CD4-positive, alpha-beta memory T cell (primary cell): ENCODE measurements at regions not wholly inside any gene's neighbourhood (a gene's known extent, or its start where the extent isn't known, plus 50 kb on each side); places are given as distances from the start of the nearest gene placed in this dataset.
"Not testable (repeated sequence)": the region's sequence is repeated elsewhere in the genome, so short reads cannot be mapped to it uniquely, and the experiment has no call there.

Experiments
- CTCF ChIA-PET: fragments of 350-600 bp; sonication (Branson Sonifier 250); formaldehyde crosslinking; loops from one replicate; lab custom pipeline; 2021; ENCODE audit warnings: inconsistent platforms; ENCODE audit not compliant: partially characterized antibody; lab: Charles Lee
- POLR2A ChIA-PET: fragments of 350-600 bp; sonication (Branson Sonifier 250); formaldehyde crosslinking; loops from one replicate; lab custom pipeline; 2021; ENCODE audit not compliant: partially characterized antibody; lab: Charles Lee
- DNase-seq, 5 donors: peaks; one replicate each; pipeline versions ENCODE4 v3.0.0 to v3.0.0-alpha.2; 2020 to 2022; ENCODE audit warnings: mixed read lengths in 1 of 5
- H3K27ac ChIP-seq: one replicate; pipeline ENCODE4 v1.7.0; 2013; ENCODE audit warnings: low read depth, low read length
- H3K27me3 ChIP-seq: 2 replicates; pipeline ENCODE4 v1.7.0; 2013; ENCODE audit warnings: mild to moderate bottlenecking, low read length, moderate library complexity; ENCODE audit not compliant: insufficient read depth
- H3K36me3 ChIP-seq: 2 replicates; pipeline ENCODE4 v1.7.0; 2013; ENCODE audit warnings: mild to moderate bottlenecking, low read length, moderate library complexity; ENCODE audit not compliant: insufficient read depth
- H3K4me1 ChIP-seq: 2 replicates; pipeline ENCODE4 v1.7.0; 2013; ENCODE audit warnings: mild to moderate bottlenecking, low read length, moderate library complexity; ENCODE audit not compliant: insufficient read depth
- H3K4me3 ChIP-seq, 2 donors: one replicate each; pipeline ENCODE4 v1.7.0; 2013; ENCODE audit warnings: low read length in 2 of 2, mild to moderate bottlenecking in 1 of 2
- H3K9me3 ChIP-seq, 2 donors: one replicate each; pipeline ENCODE4 v1.7.0; 2013; ENCODE audit warnings: low read length in 2 of 2, control low read depth in 1 of 2; ENCODE audit not compliant: control insufficient read depth in 1 of 2
- H3K27ac Mint-ChIP-seq, 7 donors: one replicate each; pipeline ENCODE4 v1.8.0; 2020 to 2021; ENCODE audit warnings: mixed read lengths in 7 of 7, mild to moderate bottlenecking in 6 of 7, inconsistent platforms in 3 of 7, moderate library complexity in 3 of 7
- H3K27me3 Mint-ChIP-seq, 2 donors: one replicate each; pipeline ENCODE4 v1.8.0; 2020 to 2021; ENCODE audit warnings: mixed read lengths in 2 of 2
- H3K36me3 Mint-ChIP-seq, 2 donors: one replicate each; pipeline ENCODE4 v1.8.0; 2020 to 2021; ENCODE audit warnings: mixed read lengths in 2 of 2, inconsistent platforms in 1 of 2, mild to moderate bottlenecking in 1 of 2
- H3K4me1 Mint-ChIP-seq, 4 donors: one replicate each; pipeline ENCODE4 v1.8.0; 2020 to 2021; ENCODE audit warnings: mixed read lengths in 4 of 4, mild to moderate bottlenecking in 1 of 4
- H3K4me3 Mint-ChIP-seq, 8 donors: one replicate each; pipeline ENCODE4 v1.8.0; 2020 to 2021; ENCODE audit warnings: mixed read lengths in 8 of 8, mild to moderate bottlenecking in 7 of 8, moderate library complexity in 6 of 8, inconsistent platforms in 3 of 8
- H3K9me3 Mint-ChIP-seq, 8 donors: one replicate each; pipeline ENCODE4 v1.8.0; 2020 to 2021; ENCODE audit warnings: mixed read lengths in 8 of 8, mild to moderate bottlenecking in 5 of 8, inconsistent platforms in 3 of 8, moderate library complexity in 1 of 8
- intact Hi-C: fragments of 100-400 bp; cut with micrococcal nuclease; formaldehyde crosslinking; loops from one replicate; pipeline ENCODE4 v1.15.1; 2023

DNA sequence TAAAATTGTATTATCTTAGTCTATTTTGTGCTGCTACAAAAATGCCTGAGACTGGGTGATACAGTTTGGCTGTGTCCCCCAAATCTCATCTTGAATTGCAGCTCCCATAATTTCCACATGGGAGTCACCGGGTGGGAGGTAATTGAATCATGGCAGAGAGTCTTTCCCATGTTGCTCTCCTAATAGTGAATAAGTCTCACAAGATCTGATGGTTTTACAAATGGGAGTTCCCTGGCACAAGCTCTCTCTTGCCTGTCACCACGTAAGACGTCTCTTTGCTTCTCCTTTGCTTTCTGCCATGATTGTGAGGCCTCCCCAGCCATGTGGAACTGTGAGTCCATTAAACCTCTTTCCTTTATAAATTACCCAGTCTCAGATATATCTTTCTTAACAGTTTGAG lies 57.0 kb upstream of the SLC35F5 start:
- H3K4me1 Mint-ChIP-seq, H3K27ac Mint-ChIP-seq, H3K4me3 ChIP-seq, intact Hi-C loops, H3K27ac ChIP-seq, H3K27me3 Mint-ChIP-seq, H3K4me3 Mint-ChIP-seq, POLR2A ChIA-PET, H3K36me3 Mint-ChIP-seq, H3K36me3 ChIP-seq, H3K9me3 Mint-ChIP-seq, H3K4me1 ChIP-seq, H3K9me3 ChIP-seq, H3K27me3 ChIP-seq, DNase-seq: not testable (repeated sequence)
- CTCF ChIA-PET: interaction anchor here (1.2 kb wide), 1 partner anchor 15 kb away, joined by 3 read pairs; no protein-coding TSS in a partner anchor

DNA sequence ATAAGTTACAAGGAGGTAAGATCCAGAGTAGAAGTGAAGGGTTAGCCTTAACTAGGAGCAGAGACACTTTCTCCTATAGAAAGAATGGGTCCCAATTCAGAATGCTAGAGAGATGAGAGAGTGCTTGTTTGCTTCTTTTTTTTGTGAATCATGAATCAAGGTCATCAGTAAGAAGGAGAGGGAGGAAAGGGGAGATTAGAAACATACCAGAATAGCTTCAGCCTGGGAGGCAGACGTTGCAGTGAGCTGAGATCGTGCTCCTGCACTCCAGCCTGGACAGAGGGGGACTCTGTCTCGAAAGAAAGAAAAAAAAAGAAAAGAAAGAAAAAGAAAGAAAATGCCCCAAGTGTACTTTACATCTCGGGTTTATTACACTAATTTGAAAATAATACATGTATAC lies 55.8 kb upstream of the SLC35F5 start:
- H3K27ac Mint-ChIP-seq: no peak overlapping the region
- Histone ChIP-seq H3K4me1 (no peaks in the 10 kb centered on the region), H3K36me3 (no peaks in the 10 kb centered on the region), H3K27me3 (no peaks in the 10 kb centered on the region), H3K27ac (no peak overlapping the region), H3K4me3 (no peak overlapping the region), H3K9me3 (no peaks in the 10 kb centered on the region)
- CTCF ChIA-PET: no interaction called here
- POLR2A ChIA-PET: no interaction called here
- no peak overlapping the region for H3K4me3 Mint-ChIP-seq
- H3K4me1 Mint-ChIP-seq: no peaks in the 10 kb centered on the region
- DNase-seq: no peak
- H3K36me3 Mint-ChIP-seq: peaks cover 0 to 5% of the 10 kb centered on the region in 2 donors
- H3K9me3 Mint-ChIP-seq: no peaks in the 10 kb centered on the region
- intact Hi-C loops: no loop called here
- peaks cover 0 to 6% of the 10 kb centered on the region in 2 donors for H3K27me3 Mint-ChIP-seq

DNA sequence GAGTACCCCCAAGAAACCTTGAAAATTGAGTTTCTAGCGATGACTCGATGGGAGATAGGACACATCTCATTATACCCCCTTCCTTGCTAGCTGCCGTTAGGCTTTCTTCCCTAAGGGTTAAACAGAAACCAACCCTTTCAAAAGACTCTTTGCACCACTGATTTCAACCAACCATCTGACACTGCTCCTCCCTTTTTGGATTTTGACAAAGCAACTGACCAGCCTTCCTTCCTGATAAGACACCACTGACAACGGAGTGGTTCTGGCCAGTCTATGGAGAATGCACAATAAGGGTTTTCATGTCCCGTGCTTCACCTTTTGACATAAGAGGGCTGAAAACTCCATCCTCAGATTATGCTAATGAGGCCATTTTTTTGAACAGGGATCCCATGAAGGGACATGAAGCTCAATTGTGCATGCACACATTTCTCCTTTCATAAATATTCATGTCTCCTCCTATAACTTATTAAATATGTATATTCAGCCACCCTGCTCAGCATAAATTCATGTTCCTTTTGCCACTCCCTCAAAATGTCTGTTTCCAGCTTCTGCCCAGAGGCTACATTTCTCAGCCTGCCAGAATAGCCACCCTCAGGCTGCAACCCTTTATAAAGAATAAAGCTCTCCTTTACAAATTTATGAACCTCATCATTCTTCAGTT lies 52.8 kb upstream of the SLC35F5 start:
- Mint-ChIP-seq H3K36me3 (peaks cover 0 to 5% of the 10 kb centered on the region in 2 donors), H3K9me3 (no peaks in the 10 kb centered on the region), H3K27ac (no peak overlapping the region), H3K27me3 (peaks cover 0 to 6% of the 10 kb centered on the region in 2 donors), H3K4me3 (no peak overlapping the region), H3K4me1 (no peaks in the 10 kb centered on the region)
- Histone ChIP-seq H3K27me3 (no peaks in the 10 kb centered on the region), H3K36me3 (no peaks in the 10 kb centered on the region), H3K4me3 (no peak overlapping the region), H3K9me3 (no peaks in the 10 kb centered on the region), H3K27ac (no peak overlapping the region), H3K4me1 (no peaks in the 10 kb centered on the region)
- intact Hi-C loops: no loop called here
- ChIA-PET CTCF (no interaction called here), POLR2A (no interaction called here)
- DNase-seq: no peak

DNA sequence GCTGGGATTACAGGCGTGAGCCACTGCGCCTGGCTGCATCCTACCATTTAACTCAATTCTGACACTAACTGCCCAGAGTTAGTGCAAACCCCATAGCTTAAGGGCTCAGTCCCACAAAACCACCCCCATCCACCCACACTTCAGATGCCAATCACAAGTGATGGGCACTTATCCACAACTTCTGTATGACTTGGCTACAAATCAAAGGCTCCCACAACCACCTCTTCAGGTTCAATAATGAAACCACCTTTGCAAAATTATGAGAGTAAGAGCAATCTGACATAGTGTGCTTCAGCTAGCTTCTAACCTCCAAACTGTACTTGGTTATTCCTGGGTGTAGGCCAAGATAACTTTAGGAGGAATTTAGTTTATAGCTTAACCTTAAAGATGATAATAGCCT lies 51.3 kb upstream of the SLC35F5 start:
- H3K9me3 Mint-ChIP-seq: no peaks in the 10 kb centered on the region
- peaks cover 0 to 5% of the 10 kb centered on the region in 2 donors for H3K36me3 Mint-ChIP-seq
- Histone ChIP-seq H3K36me3 (no peaks in the 10 kb centered on the region), H3K4me1 (no peaks in the 10 kb centered on the region), H3K9me3 (no peaks in the 10 kb centered on the region), H3K4me3 (no peak overlapping the region), H3K27ac (no peak overlapping the region), H3K27me3 (no peaks in the 10 kb centered on the region)
- peaks cover 0 to 5% of the 10 kb centered on the region in 2 donors for H3K27me3 Mint-ChIP-seq
- POLR2A ChIA-PET: no interaction called here
- no peak overlapping the region for H3K27ac Mint-ChIP-seq
- CTCF ChIA-PET: no interaction called here
- no peaks in the 10 kb centered on the region for H3K4me1 Mint-ChIP-seq
- no peak overlapping the region for H3K4me3 Mint-ChIP-seq
- intact Hi-C loops: no loop called here
- DNase-seq: no peak

DNA sequence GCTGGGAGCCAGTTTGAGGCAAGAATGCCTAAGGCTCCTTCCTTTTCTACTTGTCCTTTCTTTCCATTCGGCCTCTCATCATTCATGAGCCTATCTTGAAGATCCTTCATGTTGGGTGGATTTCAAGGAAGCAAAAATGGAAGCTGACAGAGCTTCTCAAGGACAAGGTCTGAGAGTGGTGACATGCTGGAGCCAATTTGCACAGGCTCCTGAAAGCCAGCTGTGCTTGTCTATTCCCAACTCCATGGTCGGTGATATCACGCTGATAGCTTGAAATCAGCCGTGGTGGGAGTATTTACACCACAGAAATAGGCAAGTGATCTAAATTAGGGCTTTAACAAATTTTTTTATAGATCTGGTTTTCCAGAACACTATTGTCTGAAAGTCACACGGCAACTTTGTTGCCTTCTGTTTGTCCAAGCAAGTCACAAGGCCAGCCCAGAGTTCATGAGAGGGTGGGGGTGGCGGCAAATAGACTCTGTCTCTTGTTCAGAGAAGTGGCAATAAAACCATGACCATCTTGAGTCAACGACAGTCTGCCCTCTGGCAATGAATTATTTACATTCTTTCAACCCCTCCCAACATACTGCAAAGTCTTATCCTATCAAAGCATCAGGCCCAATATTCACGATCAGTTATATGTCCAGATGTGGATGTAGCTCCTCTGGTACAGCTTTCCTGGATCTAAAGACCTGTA lies 49.9 kb upstream of the SLC35F5 start:
- no peaks in the 10 kb centered on the region for H3K4me1 ChIP-seq
- CTCF ChIA-PET: interaction anchor here (1.3 kb wide), 1 partner anchor 159 kb away, joined by 4 read pairs; no protein-coding TSS in a partner anchor
- Mint-ChIP-seq H3K36me3 (no peaks in the 10 kb centered on the region), H3K27me3 (peaks cover 0 to 5% of the 10 kb centered on the region in 2 donors), H3K4me1 (no peaks in the 10 kb centered on the region), H3K4me3 (no peak overlapping the region), H3K9me3 (no peaks in the 10 kb centered on the region), H3K27ac (no peak overlapping the region)
- no peak for DNase-seq
- H3K4me3 ChIP-seq: no peak overlapping the region
- POLR2A ChIA-PET: no interaction called here
- H3K9me3 ChIP-seq: no peaks in the 10 kb centered on the region
- no peak overlapping the region for H3K27ac ChIP-seq
- no peaks in the 10 kb centered on the region for H3K36me3 ChIP-seq
- intact Hi-C loops: no loop called here
- no peaks in the 10 kb centered on the region for H3K27me3 ChIP-seq
